GM18868 (cell line): ENCODE measurements at regions not wholly inside any gene's neighbourhood (a gene's known extent, or its start where the extent isn't known, plus 50 kb on each side); places are given as distances from the start of the nearest gene placed in this dataset.

Source experiments
- ATAC-seq: cut with Tn5 transposase; IDR thresholded peaks from one replicate; pipeline ENCODE4 v1.9.1; 2021; ENCODE audit warnings: mild to moderate bottlenecking, moderate library complexity; ENCODE audit not compliant: unreplicated experiment

DNA sequence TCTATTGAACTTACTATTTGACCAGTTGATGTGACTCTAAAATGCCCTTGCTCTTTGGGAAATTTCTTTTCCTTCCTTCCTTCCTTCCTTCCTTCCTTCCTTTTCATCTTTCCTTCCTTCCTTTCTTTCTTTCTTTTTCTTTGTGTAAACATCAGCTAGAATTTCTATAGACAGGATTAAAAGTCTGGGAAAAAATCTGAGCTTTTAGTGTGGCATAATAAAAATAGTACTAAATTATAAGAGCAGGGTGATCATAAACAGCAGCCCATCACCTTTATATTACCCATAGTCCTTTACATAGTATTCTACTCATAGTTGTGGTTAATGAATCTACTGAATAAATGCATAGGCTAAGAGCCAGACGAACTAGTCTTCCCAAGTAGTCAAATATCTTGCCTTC is 281.0 kb upstream of the DAB1 start:
- no peak for ATAC-seq

DNA sequence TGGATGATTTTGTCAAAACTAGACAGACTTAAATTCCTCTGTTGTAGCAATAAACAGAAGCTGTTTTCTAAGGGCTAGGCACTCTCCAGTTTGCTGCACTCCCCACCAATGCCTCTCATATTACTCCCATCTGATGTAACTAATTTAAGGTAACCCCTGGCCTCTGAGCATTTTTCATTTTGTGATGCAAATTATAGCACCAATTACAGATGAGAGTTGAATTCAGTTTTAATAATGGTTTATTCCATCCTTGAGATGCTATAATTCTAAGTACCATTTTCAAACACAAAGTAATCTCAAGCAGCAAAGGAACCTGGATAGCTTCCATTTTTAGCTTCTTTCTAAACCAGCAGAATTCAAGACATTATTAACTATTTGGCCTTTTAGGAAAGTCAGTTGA is 280.4 kb upstream of the DAB1 start:
- no peak for ATAC-seq

DNA sequence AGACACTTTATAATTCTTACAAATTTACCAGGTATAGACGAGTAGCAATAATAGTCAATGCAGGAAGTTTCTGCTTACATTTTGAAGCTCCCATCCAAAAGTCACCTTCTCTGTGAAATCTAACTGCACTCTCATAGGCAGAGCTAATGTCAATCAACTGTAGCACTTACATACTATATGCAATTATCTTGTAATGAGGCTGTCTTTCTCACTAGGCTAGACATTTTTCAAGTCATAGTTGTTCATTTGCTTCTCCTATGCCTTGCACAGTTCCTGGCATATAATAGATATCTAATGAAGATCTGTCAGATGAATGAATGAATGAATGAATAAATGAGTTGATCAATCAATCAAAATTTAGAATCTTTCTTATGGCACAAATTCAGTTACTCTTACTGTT is 273.0 kb upstream of the DAB1 start:
- no peak for ATAC-seq

DNA sequence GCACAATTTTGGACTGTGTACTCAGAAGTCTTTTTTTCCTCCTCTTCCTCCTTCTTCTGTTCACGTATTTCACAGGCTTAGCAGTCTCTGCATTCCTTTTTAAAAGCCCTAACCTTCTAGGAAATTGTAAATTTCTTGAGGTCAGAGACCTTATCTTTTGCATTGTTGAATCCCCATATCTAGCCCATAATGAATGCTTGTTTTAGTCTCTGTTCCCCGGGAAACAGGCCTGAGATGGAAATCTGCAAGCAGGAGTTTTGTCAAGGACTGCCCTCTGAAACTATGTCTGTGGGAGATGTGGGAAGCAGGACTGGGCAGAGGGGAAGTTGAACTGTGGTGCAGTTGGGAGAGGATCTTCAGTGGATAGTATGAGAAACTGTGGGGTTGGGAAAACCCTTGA is 272.2 kb upstream of the DAB1 start:
- ATAC-seq, result no peak

DNA sequence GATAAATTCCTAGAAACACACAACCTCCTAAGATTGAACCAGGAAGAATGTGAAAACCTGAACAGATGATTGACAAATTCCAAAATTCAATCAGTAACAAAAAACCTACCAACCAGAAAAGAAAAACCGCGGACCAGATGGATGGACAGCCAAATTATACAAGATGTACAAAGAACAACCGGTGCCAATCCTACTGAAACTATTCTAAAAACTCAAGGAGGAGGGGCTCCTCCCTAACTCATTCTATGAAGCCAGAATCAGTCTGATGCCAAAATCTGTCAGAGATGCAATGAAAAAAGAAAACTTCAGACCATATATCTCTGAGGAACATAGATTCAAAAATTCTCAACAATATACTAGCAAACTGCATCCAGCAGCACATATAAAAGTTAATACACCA is 262.4 kb upstream of the DAB1 start:
- no peak for ATAC-seq

DNA sequence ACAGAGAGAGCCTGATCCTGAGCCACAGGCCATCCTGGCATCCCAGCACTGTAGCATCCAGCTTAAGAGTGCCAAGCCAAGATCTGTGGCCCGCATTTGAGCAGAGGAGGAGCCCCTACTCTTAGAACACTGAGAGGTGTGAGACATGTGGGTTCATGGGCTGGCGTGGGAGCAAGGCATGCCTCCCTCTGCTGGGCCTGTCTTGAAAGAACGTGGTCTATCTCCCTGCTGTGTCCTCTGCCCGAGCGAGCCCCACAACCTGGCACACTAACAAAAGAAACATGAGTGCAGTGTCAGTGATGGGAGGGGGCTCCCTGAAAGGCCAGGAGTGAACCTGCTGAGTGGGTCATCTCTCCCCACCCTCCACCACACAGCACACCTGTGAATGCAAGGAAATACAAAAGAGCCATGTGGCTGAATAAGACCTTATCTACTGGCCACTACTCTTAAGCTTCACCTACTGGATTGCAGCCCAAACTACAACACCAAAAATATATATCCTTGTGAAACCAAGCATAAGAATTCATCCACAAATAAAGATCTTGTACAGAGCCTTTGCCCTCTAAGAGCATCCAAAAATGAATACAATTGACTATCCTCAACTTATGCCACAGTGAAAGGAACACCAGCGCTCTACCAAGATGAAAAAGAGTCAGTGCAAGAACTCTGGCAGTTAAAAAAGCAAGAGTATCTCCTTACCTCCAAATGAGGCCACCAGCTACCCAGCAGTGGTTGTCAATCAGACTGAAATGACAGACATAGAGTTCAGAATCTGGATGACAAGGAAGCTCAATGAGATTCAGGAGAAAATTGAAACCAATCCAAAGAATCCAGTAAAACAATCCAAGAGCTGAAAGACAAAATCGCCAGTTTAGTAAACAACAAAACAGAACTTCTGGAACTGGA is 259.4 kb upstream of the DAB1 start:
- no peak for ATAC-seq

DNA sequence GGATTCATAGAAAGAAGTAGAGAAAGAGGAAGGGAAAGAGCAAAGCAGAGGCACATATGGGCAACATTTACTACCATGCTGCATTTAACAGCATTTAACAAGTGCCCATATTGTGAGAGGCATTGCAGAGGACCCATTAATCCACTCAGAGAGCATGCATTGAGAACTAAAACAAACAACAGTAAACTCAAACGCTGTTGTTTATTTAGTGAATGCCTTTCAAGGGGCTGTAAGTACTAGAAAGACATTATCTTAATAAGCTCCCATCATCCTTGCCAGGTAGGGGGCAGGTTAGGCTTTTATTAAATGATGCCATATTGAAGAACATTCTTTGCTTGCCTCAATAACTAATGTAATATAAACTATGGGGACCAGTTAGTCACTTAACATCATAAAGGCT is 254.3 kb upstream of the DAB1 start:
- no peak for ATAC-seq

DNA sequence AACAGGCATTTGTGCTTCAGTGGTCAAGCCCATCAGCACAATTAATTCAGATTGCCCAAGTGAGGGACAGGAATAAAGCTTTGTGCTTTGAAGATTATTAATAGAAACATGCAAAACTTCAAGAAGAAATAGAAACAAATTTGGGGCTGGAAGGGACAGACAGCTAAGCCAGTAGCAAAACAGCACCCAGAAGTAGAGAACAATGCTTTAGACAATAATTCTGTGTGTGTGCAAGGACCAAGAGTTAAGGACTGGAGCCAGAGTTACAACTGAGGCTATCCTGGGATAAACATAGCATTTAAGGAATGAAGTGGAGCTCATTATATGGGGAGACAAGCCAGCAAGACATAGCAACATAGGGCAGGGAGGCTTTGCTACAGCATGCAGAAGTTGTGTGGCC is 251.9 kb upstream of the DAB1 start:
- ATAC-seq, result no peak

DNA sequence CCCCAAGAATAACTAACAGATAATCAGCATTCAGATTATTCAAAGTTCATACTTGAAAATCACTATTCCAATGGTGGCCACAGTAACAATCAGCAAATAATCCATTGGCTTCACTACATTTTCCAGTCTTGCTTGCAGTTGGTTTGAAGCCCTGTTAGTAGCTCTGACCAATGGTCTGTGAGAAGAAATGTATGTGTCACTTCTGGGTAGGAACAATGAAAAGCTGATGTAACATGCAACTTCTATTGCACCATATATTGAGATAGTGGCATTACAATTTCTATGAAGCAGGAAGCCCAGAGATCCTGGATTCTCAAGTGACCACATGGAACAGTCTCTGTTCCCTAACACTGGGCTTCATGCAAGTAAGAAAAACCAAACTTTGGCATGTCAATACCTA is 250.9 kb upstream of the DAB1 start:
- ATAC-seq, result no peak

DNA sequence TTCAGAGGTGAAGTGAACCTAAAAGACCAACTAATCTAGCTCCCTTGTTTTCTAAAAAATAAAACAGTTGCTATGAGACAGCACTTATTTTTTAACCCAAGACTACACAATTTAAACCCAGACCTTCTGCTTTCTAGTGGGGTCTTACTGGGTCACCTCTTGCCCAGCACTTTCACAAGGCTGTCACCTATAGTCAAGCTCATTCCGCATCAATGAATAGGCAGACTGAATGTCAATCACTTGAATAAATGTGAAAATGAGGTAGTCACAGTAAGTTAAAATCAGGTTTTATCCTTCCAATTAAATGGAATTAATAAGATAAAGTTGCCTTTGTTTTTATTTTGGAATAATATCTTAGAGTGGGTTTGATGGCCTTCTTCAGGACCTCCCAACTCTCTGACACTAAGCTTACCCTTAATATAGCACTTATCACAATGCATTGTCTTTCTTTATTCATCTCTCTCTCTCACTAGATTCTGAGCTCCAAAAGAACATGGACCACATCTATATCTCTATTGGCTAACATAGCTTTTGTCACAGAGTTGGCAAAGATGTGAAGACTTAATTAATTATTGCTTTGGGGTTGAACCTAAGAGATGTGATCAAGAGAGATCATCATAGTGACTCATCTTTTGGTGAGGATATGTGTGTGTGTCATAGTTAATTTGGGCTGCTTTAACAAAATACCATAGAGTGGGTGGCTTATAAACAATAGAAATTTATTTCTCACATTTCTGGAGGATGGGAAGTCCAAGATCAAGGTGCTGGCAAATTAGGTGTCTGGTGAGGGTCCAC is 248.7 kb upstream of the DAB1 start:
- ATAC-seq, result no peak

DNA sequence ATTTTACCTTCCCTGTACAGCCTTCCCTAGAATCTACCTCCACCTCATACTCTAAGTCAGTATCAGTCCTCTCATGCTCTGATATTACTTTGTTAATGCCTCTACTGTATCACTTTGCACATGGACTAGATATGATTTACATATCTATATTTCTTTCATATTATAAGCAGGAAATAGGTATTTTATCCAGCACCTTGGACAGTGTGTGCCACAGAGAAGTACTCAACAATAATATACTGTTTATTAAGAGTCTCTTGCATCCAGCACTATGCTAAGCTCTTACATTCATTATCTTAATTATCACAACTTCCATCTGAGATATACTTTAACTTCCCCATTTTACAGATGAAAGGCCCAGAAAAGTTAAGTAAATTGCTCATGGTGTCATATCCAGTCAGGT is 247.9 kb upstream of the DAB1 start:
- ATAC-seq, result no peak

DNA sequence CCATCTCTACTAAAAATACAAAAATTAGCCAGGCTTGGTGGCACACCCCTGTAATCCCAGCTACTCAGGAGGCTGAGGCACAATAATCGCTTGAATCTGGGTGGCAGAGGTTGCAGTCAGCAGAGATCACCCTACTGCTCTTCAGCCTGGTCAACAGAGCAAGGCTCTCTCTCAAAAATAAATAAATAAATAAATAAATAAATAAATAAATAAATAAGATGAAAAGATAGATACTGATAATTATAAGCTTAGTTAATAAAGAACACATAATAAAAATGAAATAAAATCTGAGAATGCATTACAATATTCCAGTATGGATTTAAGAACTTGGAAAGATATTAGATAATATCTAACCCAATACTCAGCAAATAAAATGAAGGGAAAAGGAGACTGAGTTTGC is 235.9 kb upstream of the DAB1 start:
- ATAC-seq, result no peak

DNA sequence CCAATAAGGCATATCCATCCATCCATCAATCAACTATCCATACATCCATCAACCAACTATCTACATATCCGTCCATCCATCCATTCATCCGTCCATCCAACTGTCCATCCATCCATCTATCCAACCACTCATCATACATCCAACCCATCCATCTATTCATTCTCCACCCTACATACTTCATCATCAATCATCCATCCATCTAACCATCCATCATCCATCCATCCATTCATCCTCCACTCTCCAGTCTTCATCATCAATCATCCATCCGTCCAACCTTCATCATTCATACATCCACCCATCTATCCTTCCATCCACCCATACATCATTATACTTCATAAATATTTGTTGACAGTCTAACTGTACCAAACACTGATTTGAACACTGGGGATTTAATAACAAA is 231.3 kb upstream of the DAB1 start:
- no peak for ATAC-seq

DNA sequence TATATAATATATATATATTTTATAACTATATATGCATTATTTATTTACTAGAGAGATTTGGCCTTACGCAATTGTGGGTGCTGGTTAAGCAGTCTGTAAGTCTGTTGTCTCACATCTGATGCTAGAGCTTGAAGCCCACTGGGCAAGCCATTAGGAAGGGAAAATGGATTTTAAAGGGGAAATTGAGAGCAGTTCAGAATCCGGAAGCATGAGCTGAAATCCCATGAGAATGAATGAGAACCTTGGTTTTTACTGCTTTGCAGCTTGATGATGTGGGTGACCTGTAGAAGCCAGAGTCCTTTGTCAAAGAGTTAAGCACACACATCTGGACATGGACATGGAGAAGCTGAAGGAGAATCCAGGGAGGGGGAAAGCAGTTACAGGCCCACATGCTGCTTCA is 220.8 kb upstream of the DAB1 start:
- ATAC-seq, result no peak

DNA sequence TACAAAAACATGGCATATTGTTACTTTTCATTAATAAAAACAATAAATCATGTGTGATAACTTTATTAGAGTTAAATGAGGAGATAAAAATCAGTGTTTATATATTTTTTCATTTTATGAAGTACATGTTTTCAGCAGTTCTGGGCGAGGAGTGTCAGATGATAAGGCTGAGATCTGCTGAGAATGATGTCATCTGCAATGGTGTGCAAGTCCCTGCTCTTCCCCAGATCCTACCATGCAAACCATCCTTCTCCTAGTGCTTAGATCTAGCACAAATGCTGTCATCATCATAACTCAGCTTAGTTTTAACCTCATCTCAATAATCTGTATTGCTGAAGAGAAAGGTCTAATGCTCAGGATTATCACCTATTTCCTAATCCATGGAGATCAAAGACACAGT is 214.4 kb upstream of the DAB1 start:
- no peak for ATAC-seq

DNA sequence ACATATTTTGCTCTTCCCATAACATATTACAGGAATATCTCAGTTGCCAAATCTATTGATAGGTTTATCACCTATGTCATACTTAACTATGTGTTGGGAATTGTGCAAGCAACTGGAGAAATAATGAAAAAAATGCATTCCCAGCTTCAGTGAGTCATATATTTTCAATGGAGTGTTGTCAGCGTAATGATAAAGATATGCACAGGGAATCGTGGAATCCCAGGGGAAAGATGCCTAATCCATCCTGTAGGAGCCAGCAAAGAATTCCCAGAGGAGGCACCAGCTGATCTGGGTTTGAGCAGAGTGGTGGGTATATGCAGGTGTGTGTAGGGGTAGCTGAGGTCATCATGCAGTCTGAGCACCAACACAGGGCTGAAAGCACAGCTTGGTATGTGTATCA is 213.3 kb upstream of the DAB1 start:
- no peak for ATAC-seq

DNA sequence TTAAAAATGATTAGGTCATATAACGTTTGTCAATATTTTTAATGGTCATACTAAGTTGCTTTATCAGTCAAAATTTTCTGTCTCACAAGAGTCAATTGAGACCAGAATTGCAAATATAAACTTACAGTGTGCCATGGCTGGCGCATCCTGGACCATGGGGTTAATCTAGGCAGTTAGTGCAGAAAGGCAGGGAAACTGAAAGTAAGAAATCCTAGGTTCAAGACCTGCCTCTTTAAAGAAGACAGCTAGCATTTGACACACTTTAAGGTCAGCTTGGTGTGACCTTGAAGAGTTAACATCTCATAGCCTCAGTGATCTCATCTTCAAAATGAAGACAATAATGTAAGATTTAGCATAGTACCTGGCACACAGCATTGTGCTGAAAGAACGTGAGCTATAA is 210.0 kb upstream of the DAB1 start:
- no peak for ATAC-seq

DNA sequence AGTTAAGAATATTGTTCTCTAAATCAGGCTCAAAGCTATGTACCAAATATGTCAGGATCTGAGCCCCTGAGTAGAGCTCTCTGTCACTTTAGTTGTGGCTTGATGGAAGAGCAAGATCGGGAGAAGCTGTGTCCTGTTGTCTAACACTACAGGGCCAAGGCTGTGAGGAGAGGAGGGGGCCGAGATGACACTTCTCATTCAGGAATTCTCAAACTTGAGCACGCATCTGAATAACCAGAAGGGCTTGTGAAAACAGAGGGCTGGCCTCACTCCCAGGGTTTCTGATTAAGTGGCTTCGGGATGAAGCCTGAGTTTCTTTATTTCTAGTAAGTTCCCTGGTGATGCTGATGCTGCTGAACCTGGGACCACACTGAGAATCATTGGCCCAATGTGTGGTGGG is 209.2 kb upstream of the DAB1 start:
- no peak for ATAC-seq

DNA sequence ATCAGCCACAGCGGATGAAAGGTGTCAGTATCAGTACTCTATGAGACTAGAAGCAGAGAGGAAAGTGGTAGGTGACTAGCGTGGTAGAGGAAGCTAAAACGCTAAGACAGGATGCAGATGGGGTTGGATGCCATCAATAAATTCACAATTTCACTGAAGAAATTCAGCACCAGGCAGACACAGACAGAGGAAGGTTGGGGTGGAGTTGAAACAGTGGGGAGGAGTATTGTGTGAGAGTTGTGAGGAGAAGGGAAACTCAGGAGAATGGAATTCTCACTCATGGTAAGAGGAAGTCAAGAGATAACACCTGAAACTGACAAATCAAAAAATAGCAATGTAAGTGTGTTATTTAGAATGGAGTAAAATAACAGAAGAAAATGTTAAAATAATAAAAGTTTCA is 208.5 kb upstream of the DAB1 start:
- ATAC-seq, result no peak

DNA sequence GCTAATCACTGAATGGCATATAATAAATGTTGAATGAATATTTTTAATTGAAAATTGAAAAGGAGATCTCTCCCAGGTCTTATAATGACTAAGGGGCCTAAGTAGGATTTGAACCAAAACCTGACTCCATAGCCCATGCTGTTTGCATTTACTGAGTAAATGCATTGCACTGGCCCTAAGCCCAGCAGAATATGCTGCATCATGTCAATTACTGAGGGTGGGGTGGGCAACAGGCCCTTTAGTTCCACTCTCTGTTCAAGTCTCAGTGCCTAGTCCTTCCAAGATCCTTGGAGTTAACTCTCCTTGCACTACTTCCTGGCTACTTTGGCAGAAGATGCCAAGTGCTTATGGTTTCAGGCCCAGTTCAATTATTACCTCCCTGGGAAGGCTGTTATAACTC is 203.8 kb upstream of the DAB1 start:
- ATAC-seq, result no peak

DNA sequence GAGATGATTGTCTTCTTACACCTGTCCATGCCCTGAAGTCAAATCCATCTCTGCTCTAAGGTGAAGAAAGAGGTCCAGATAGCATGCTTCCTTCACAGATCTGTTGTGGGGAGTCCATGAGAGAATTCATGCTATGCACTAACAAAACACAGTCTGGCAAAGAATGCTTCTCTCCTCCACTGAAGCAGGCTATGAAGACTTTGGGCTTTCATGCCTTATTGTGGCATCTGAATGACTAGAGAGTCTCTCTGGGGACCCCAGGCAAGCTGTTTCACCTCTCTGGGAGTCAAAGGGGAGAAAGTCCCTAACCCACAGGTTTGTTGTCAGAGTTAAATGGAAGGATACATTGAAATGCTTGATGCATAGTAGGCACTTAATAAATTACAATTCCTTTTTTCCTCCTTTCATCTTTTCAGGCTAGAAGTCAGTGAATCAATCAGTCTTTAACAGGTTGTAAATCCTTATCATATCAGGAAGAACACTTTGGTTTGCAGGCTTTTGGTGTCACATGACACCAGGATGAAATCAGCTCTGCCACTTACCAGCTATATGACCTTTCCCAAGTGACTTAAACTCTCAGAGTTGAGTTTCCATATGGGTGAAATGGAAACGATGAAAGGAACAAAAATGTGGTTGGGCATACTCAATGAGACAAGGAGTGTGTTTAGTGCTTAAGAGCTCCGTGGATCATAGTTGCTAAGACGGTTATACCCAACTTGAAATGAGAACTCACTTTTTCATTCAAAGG is 200.1 kb upstream of the DAB1 start:
- no peak for ATAC-seq
